ENCODE measurements at regions not wholly inside any gene's neighbourhood (a gene's known extent, or its start where the extent isn't known, plus 50 kb on each side); places are given as distances from the start of the nearest gene placed in this dataset.

- TF ChIP-seq CTCF (IDR thresholded peaks at IDR 0.05) (no peak), POLR2A (IDR thresholded peaks at IDR 0.05) (no peak), POLR2AphosphoS5 (IDR thresholded peaks at IDR 0.05; ENCODE audit: insufficient read depth in 1 of 2, low read depth in 1 of 2) (no peak)
Observed at GRCh38 chr3:107916171-107916570, 174.7 kb downstream of the CD47 start.
